Upper lobe of right lung (tissue), 1 donor: ENCODE measurements at regions not wholly inside any gene's neighbourhood (a gene's known extent, or its start where the extent isn't known, plus 50 kb on each side); places are given as distances from the start of the nearest gene placed in this dataset.
"Not testable (repeated sequence)": the region's sequence is repeated elsewhere in the genome, so short reads cannot be mapped to it uniquely, and the experiment has no call there.

Experiments used
- ATAC-seq: fragments of 200-7000 bp; cut with Tn5 transposase; one replicate; pipeline ENCODE4 v1.9.1; 2020; ENCODE audit warnings: mild to moderate bottlenecking, moderate library complexity
- DNase-seq: peaks from one replicate; pipeline ENCODE4 v3.0.0-alpha.2; 2020
- H3K27ac ChIP-seq: fragments of 200-600 bp; one replicate; pipeline ENCODE4 v1.8.0; 2022
- H3K27me3 ChIP-seq: fragments of 200-600 bp; one replicate; pipeline ENCODE4 v1.8.0; 2022; ENCODE audit warnings: mild to moderate bottlenecking
- H3K36me3 ChIP-seq: fragments of 200-600 bp; one replicate; pipeline ENCODE4 v1.8.0; 2022
- H3K4me1 ChIP-seq: fragments of 200-600 bp; one replicate; pipeline ENCODE4 v1.8.0; 2022
- H3K4me3 ChIP-seq: fragments of 200-600 bp; one replicate; pipeline ENCODE4 v1.8.0; 2022; ENCODE audit warnings: mild to moderate bottlenecking
- H3K9me3 ChIP-seq: fragments of 200-600 bp; one replicate; pipeline ENCODE4 v1.8.0; 2022
- intact Hi-C: fragments of 100-400 bp; cut with DNase I; formaldehyde crosslinking; loops from one replicate; pipeline ENCODE4 v1.11.0; 2022
- TF ChIP-seq, protein P1 (sequence below): fragments of 200-600 bp; IDR thresholded peaks from one replicate; pipeline ENCODE4 v1.8.0; 2022; ENCODE audit warnings: antibody characterized with exemption
- donor health status: DM: no; HTN: yes; CAD: no; lungs with severe emphysema.

DNA sequence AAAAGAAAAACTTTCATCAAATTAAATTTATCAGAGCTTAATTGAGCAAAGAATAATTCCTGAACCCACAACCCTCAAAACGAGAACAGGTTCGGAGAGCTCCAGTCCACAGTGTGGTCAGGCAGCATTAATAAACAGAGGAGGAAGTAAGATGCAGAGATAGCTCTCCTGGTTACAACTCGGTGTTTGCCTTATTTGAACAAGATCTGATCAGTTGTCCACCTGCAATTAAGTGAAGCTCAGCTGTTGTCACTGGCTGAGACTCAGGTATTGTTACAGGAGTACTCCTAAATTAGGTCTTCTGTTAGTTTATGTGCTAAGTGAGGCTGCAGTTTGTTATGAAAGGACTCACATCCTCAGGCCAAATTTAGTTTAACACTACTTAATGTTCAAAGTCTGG lies 451.4 kb upstream of the PDE3A start:
- no peaks in the 10 kb centered on the region for H3K4me1 ChIP-seq
- TF ChIP-seq, protein P1, sequence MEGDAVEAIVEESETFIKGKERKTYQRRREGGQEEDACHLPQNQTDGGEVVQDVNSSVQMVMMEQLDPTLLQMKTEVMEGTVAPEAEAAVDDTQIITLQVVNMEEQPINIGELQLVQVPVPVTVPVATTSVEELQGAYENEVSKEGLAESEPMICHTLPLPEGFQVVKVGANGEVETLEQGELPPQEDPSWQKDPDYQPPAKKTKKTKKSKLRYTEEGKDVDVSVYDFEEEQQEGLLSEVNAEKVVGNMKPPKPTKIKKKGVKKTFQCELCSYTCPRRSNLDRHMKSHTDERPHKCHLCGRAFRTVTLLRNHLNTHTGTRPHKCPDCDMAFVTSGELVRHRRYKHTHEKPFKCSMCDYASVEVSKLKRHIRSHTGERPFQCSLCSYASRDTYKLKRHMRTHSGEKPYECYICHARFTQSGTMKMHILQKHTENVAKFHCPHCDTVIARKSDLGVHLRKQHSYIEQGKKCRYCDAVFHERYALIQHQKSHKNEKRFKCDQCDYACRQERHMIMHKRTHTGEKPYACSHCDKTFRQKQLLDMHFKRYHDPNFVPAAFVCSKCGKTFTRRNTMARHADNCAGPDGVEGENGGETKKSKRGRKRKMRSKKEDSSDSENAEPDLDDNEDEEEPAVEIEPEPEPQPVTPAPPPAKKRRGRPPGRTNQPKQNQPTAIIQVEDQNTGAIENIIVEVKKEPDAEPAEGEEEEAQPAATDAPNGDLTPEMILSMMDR: no peak
- no peak overlapping the region for H3K27ac ChIP-seq
- intact Hi-C loops: no loop called here
- ATAC-seq (no peak), DNase-seq (no peak)
- no peaks in the 10 kb centered on the region for H3K27me3 ChIP-seq
- H3K36me3 ChIP-seq: no peaks in the 10 kb centered on the region
- H3K9me3 ChIP-seq: no peaks in the 10 kb centered on the region
- no peak overlapping the region for H3K4me3 ChIP-seq

DNA sequence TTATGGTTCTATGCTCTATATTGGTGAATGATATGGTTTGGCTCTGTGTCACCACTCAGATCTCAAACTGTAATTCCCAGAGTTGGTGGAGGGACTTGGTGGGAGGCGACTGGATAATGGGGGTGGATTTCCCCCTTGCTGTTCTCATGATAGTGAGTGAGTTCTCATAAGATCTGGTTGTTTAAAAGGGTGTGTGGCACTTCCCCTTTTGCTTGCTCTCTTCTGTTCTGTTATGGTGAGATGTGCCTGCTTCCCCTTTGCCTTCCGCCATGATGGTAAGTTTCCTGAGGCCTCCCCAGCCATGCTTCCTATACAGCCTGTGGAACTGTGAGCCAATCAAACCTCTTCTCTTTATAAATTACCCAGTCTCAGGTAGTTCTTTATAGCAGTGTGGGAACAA lies 446.6 kb upstream of the PDE3A start:
- H3K9me3 ChIP-seq, ATAC-seq, intact Hi-C loops: not testable (repeated sequence)

DNA sequence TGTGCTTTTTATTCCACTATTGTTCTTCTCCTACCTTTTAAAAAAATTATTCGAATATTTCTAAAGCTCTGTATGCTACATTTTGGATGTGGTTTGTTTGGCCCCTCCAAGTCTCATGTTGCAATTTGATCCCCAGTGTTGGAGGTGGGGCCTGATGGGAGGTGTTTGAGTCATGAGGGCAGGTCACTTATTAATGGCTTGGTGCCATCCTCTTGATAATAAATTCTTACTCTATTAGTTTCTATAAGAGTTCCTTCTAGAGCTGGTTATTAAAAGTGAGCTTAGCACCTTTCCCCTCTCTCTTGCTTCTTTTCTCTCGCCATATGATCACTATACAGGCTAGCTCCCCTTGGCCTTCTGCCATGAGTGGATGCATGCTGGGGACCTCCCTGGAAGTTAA lies 445.6 kb upstream of the PDE3A start:
- H3K36me3 ChIP-seq: no peaks in the 10 kb centered on the region
- H3K9me3 ChIP-seq: no peaks in the 10 kb centered on the region
- intact Hi-C loops: no loop called here
- DNase-seq: no peak
- no peak overlapping the region for H3K27ac ChIP-seq
- H3K27me3 ChIP-seq: no peaks in the 10 kb centered on the region
- ATAC-seq: no peak
- H3K4me1 ChIP-seq: no peaks in the 10 kb centered on the region
- no peak overlapping the region for H3K4me3 ChIP-seq
- TF ChIP-seq, protein P1: no peak

More for the DNA sequence above, 446.6 kb upstream of the PDE3A start:
- DNase-seq, H3K36me3 ChIP-seq, H3K4me3 ChIP-seq, H3K27me3 ChIP-seq, H3K27ac ChIP-seq, H3K4me1 ChIP-seq: not testable (repeated sequence)

DNA sequence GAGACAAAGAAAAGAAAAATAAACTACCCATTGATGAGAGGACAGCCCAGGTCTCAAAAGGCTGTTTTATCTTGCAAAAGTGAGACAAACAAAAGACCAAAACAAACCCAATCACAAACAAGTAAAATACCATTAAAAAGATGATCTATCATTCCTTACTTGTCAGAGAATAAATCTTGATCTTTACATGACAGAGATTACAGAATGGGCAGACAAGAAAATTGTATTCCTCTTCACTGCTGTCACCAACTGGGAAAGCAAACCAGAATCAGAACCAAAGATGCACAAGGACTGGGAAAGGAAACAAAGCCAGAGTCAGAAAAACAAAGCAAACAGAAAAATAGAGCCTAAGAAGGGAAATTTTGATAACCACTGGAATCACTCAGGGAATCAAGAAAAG lies 444.0 kb upstream of the PDE3A start:
- ATAC-seq: no peak
- Histone ChIP-seq H3K4me3 (no peak overlapping the region), H3K36me3 (no peaks in the 10 kb centered on the region), H3K27me3 (no peaks in the 10 kb centered on the region), H3K4me1 (no peaks in the 10 kb centered on the region), H3K9me3 (no peaks in the 10 kb centered on the region), H3K27ac (no peak overlapping the region)
- intact Hi-C loops: no loop called here
- no peak for DNase-seq
- TF ChIP-seq, protein P1: no peak

DNA sequence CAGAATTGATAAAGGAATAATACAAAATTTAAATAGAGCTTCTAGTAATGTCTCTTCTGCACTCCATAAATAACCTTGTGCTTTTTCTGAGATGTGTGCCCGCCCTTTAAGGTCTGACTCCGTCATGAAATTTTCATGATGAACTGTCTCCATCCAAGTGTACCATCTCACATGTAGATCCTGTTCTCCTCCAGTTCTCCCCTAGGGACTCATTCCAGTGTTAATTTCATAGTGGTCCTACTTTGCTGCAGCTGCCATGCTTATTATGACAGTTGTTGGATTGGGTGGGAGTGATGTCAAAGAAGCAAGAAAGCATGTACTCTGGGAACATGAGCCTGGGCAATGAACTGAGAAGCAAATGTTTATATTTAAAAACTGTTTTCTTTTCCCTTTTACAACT lies 442.5 kb upstream of the PDE3A start:
- TF ChIP-seq, protein P1: no peak
- intact Hi-C loops: no loop called here
- H3K27me3 ChIP-seq: no peaks in the 10 kb centered on the region

DNA sequence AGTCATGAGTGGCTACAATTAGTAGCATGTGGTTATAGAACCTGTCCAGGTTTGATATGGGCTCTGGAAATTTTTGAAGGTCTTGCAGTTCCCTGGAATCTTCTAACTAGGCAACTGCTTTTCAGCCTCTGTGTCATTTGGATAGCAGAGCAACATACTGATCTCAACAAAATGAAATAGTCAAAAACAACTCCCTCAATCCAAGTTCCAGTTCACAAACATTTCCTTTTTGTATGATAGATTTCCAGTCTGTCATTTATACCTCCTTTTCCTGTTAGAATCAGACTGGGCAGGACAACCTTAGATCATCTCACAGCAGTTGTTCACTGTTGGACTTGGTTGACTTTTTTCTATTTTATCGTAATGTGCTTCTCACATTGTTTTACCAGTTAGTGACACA lies 442.1 kb upstream of the PDE3A start:
- H3K27me3 ChIP-seq: no peaks in the 10 kb centered on the region
- intact Hi-C loops: no loop called here
- no peaks in the 10 kb centered on the region for H3K9me3 ChIP-seq
- TF ChIP-seq, protein P1: no peak
- no peak for ATAC-seq
- no peak overlapping the region for H3K27ac ChIP-seq
- no peaks in the 10 kb centered on the region for H3K36me3 ChIP-seq
- no peak for DNase-seq
- H3K4me1 ChIP-seq: no peaks in the 10 kb centered on the region
- H3K4me3 ChIP-seq: no peak overlapping the region

More for the DNA sequence above, 442.5 kb upstream of the PDE3A start:
- Histone ChIP-seq H3K27ac (no peak overlapping the region), H3K9me3 (no peaks in the 10 kb centered on the region), H3K4me3 (no peak overlapping the region), H3K4me1 (no peaks in the 10 kb centered on the region), H3K36me3 (no peaks in the 10 kb centered on the region)
- ATAC-seq (no peak), DNase-seq (no peak)
